KOPT-K1 (cell line): ENCODE measurements at regions not wholly inside any gene's neighbourhood (a gene's known extent, or its start where the extent isn't known, plus 50 kb on each side); places are given as distances from the start of the nearest gene placed in this dataset.

Experiments used
- H3K27ac ChIP-seq: fragments of 200-600 bp; sonication (generic); 2 replicates; pipeline ENCODE4 v1.5.1; 2016; ENCODE audit warnings: antibody characterized with exemption, mild to moderate bottlenecking, low read depth, low read length; ENCODE audit not compliant: poor library complexity, severe bottlenecking
- H3K36me3 ChIP-seq: fragments of 200-600 bp; sonication (generic); 2 replicates; pipeline ENCODE4 v1.5.1; 2017; ENCODE audit warnings: antibody characterized with exemption, mild to moderate bottlenecking, low read length, moderate library complexity; ENCODE audit not compliant: insufficient read depth
- H3K9me3 ChIP-seq: fragments of 200-600 bp; sonication (generic); 2 replicates; pipeline ENCODE4 v1.5.1; 2017; ENCODE audit warnings: antibody characterized with exemption, low read length, mild to moderate bottlenecking; ENCODE audit not compliant: insufficient read depth, poor library complexity, severe bottlenecking

GRCh38 chr21:15425049-15425448 lies 304.7 kb upstream of the USP25 start:
- Histone ChIP-seq H3K27ac (no peak overlapping the region), H3K9me3 (no peaks in the 10 kb centered on the region), H3K36me3 (no peaks in the 10 kb centered on the region)

DNA sequence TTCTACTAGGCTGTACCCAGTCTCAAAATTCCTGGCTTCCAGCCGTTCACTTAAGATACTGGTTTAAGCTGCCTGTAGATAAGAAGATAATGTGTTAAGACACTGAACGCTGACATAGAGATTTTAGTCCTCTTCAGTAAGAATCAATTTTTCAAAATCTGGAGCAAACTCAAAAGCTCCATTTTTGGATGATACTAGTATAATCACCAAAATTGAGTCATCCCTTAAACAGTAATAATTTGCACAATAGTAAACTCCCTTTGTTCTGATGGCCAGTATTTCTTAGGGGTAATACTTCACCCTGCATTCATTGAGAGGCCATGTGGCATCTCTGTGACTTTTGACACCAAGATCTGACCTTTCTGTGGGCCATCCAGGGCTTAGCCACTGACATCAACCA lies 299.8 kb upstream of the USP25 start:
- Histone ChIP-seq H3K27ac (no peak overlapping the region), H3K9me3 (no peaks in the 10 kb centered on the region), H3K36me3 (no peaks in the 10 kb centered on the region)

- Histone ChIP-seq H3K27ac (no peak overlapping the region), H3K36me3 (no peaks in the 10 kb centered on the region), H3K9me3 (no peaks in the 10 kb centered on the region)
Observed at GRCh38 chr21:15430577-15430976, 299.2 kb upstream of the USP25 start.

DNA sequence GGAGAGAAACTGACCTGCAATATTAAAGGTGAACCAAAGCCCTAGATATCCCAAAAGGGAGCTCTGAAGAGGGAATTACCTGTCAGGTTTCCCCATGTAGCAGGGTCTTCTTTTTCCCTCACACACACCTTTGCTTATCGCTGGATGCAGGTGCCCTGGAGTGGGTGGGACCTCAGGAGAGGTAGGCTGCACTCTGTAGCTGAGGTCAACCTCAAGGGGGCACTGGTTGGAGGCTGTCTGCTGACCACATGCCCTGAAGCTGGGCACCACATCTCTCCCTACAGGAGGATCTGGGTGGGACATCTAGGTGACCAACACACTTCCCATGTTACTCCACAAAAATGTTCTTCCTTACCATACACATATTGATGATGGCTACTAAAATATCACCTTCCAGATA lies 298.7 kb upstream of the USP25 start:
- H3K9me3 ChIP-seq, result no peaks in the 10 kb centered on the region
- H3K36me3 ChIP-seq, result no peaks in the 10 kb centered on the region
- no peak overlapping the region for H3K27ac ChIP-seq

DNA sequence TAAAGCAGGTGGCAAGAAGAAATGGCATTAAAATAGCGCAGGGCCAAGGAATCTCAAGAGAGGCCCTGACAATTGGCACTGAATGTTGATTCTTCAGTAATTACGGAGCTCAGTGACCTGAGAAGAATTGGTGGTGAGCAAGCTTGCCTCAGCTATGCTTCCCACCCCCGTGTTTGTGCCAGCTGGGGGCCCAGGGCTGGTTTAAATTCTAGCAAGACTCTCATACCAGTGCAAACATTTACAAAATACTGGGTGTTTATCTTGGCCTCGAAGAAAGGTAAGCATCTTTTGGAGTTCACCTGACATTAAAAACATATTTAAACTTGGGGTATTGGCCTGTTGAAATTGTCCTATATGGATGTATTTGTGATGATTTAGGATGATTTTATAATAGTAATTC lies 296.7 kb upstream of the USP25 start:
- Histone ChIP-seq H3K9me3 (no peaks in the 10 kb centered on the region), H3K36me3 (no peaks in the 10 kb centered on the region), H3K27ac (no peak overlapping the region)

- Histone ChIP-seq H3K9me3 (no peaks in the 10 kb centered on the region), H3K36me3 (no peaks in the 10 kb centered on the region), H3K27ac (no peak overlapping the region)
Observed at GRCh38 chr21:15434163-15434905, 295.4 kb upstream of the USP25 start.

- Histone ChIP-seq H3K9me3 (no peaks in the 10 kb centered on the region), H3K27ac (no peak overlapping the region), H3K36me3 (no peaks in the 10 kb centered on the region)
Observed at GRCh38 chr21:15436031-15436430, 293.8 kb upstream of the USP25 start.

- no peaks in the 10 kb centered on the region for H3K36me3 ChIP-seq
- H3K27ac ChIP-seq, result no peak overlapping the region
- no peaks in the 10 kb centered on the region for H3K9me3 ChIP-seq
Observed at GRCh38 chr21:15437883-15438282, 291.9 kb upstream of the USP25 start.

DNA sequence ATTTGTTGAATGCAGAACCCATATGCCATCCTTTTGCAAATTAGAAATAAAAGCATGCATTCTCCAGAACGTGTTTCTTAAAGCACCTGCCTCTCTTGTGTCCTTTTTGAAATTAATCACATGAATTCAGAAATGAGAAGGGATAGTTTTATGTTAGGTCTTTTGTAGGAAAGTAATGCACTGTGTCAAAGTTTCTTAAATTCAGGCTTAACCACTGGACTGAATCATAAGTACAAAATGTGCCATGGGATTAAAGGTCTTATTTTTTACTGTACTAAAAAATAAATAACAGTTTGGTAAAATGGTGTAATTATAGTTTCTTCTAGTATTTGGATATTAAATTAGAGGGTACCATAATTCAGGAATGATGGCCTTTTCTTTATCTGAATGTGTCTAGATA lies 290.1 kb upstream of the USP25 start:
- no peaks in the 10 kb centered on the region for H3K9me3 ChIP-seq
- no peak overlapping the region for H3K27ac ChIP-seq
- no peaks in the 10 kb centered on the region for H3K36me3 ChIP-seq

GRCh38 chr21:15441060-15441493 lies 288.7 kb upstream of the USP25 start:
- H3K36me3 ChIP-seq, result no peaks in the 10 kb centered on the region
- no peaks in the 10 kb centered on the region for H3K9me3 ChIP-seq
- no peak overlapping the region for H3K27ac ChIP-seq

GRCh38 chr21:15441992-15442391 lies 287.8 kb upstream of the USP25 start:
- H3K36me3 ChIP-seq, result no peaks in the 10 kb centered on the region
- H3K9me3 ChIP-seq, result no peaks in the 10 kb centered on the region
- H3K27ac ChIP-seq, result no peak overlapping the region

GRCh38 chr21:15442743-15443469 lies 286.9 kb upstream of the USP25 start:
- no peak overlapping the region for H3K27ac ChIP-seq
- H3K36me3 ChIP-seq, result no peaks in the 10 kb centered on the region
- H3K9me3 ChIP-seq, result no peaks in the 10 kb centered on the region

DNA sequence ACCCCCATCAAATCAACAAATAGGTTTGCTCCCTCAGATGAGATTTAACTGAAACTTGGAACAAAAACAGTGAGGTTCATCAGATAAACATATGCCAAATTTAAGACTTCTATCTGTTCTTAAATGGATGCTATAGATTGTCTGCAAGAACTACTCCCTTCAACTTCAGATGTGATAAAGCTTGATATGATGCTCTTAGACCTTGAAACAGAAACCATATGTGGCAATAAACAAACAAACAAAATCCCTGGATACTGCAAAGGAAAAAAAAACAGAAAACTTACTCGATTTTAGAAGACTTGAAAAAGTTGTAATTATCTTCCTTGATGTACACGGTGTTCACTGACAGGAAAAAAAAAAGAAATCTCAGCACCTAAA lies 286.1 kb upstream of the USP25 start:
- H3K9me3 ChIP-seq, result peaks cover 5% of the 10 kb centered on the region
- no peak overlapping the region for H3K27ac ChIP-seq
- no peaks in the 10 kb centered on the region for H3K36me3 ChIP-seq

GRCh38 chr21:15444118-15444960 lies 285.4 kb upstream of the USP25 start:
- Histone ChIP-seq H3K27ac (no peak overlapping the region), H3K36me3 (no peaks in the 10 kb centered on the region), H3K9me3 (peaks cover 5% of the 10 kb centered on the region)

DNA sequence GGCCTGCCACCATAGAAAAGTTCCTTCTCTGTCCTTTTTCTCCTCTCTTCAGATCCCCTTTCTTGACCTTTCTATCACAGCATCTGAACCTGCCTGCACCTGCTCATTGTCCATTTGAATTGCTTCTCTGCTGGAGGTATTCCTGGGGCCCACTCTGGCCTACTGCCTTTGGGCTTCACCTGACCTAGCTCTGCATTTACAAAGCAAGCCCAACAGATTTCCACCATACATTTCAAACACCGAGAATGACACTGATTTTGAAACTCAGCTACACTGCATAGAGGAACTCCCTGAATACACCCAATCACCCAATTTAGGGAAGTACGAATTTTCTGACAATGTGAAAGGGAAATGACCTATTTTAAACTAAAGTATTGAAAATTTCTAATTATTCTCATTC lies 284.5 kb upstream of the USP25 start:
- Histone ChIP-seq H3K27ac (no peak overlapping the region), H3K9me3 (peaks cover 5% of the 10 kb centered on the region), H3K36me3 (no peaks in the 10 kb centered on the region)
